Gastrocnemius medialis (tissue), 4 donors: ENCODE measurements at regions not wholly inside any gene's neighbourhood (a gene's known extent, or its start where the extent isn't known, plus 50 kb on each side); places are given as distances from the start of the nearest gene placed in this dataset.

Source experiments
- ATAC-seq, 2 donors: fragments of 150-250 bp; one replicate each; pipeline ENCODE4 v1.9.1; 2016
- DNase-seq, 2 donors: peaks; one replicate each; pipeline ENCODE4 v3.0.0-alpha.2; 2019
- H3K27ac ChIP-seq, 4 donors: fragments of 200-600 bp; sonication (generic); 1 replicate in 1 of 4; 2 replicates in 3 of 4; pipeline ENCODE4 v1.5.1; 2016 to 2018; ENCODE audit warnings: mild to moderate bottlenecking in 2 of 4, moderate library complexity in 1 of 4
- H3K27me3 ChIP-seq, 3 donors: fragments of 200-600 bp; sonication (generic) in 2 of 3; 1 replicate in 1 of 3; 2 replicates in 2 of 3; pipeline versions ENCODE4 v1.5.1 to v1.6.0; 2016 to 2019; ENCODE audit warnings: mild to moderate bottlenecking in 1 of 3, moderate library complexity in 1 of 3
- H3K36me3 ChIP-seq, 2 donors: fragments of 200-600 bp; sonication (generic) in 1 of 2; one replicate each; pipeline ENCODE4 v1.5.1; 2017 to 2018
- H3K4me1 ChIP-seq, 2 donors: fragments of 200-600 bp; sonication (generic) in 1 of 2; one replicate each; pipeline ENCODE4 v1.5.1; 2016 to 2017; ENCODE audit warnings: mild to moderate bottlenecking in 2 of 2
- H3K4me3 ChIP-seq, 4 donors: fragments of 200-600 bp; sonication (generic) in 3 of 4; 1 replicate in 1 of 4; 2 replicates in 3 of 4; pipeline ENCODE4 v1.5.1; 2016 to 2019; ENCODE audit warnings: mild to moderate bottlenecking in 2 of 4
- H3K9me3 ChIP-seq, 3 donors: fragments of 200-600 bp; sonication (generic) in 2 of 3; 1 replicate in 1 of 3; 2 replicates in 2 of 3; pipeline ENCODE4 v1.5.1; 2016 to 2019
- POLR2A ChIP-seq, 2 donors: fragments of 450-650 bp; IDR thresholded peaks; one replicate each; pipeline ENCODE4 v1.6.1; 2017; ENCODE audit warnings: antibody characterized with exemption in 2 of 2, mild to moderate bottlenecking in 2 of 2, moderate library complexity in 2 of 2
- in situ Hi-C, 4 donors: fragments of 200-750 bp; cut with MboI; loops; one replicate each; pipeline versions ENCODE4 v1.15.0 to v1.8.0; 2017; ENCODE audit warnings: low sequenced_read_pairs in 4 of 4
- intact Hi-C: fragments of 100-400 bp; cut with DNase I; formaldehyde crosslinking; loops from one replicate; pipeline ENCODE4 v1.15.1; 2023; ENCODE audit warnings: low total_unique reads
- TF ChIP-seq, protein P1 (sequence below), 5 experiments: fragments of 450-650 bp in 3 of 5; fragments of 200-600 bp in 2 of 5; sonication (generic) in 2 of 5; IDR thresholded peaks in 4 of 5; conservative IDR thresholded peaks in 1 of 5; 1 replicate in 4 of 5; 2 replicates in 1 of 5; pipeline ENCODE4 v1.5.1; 2016 to 2019; ENCODE audit warnings: antibody characterized with exemption in 5 of 5, mild to moderate bottlenecking in 3 of 5, moderate library complexity in 3 of 5

DNA sequence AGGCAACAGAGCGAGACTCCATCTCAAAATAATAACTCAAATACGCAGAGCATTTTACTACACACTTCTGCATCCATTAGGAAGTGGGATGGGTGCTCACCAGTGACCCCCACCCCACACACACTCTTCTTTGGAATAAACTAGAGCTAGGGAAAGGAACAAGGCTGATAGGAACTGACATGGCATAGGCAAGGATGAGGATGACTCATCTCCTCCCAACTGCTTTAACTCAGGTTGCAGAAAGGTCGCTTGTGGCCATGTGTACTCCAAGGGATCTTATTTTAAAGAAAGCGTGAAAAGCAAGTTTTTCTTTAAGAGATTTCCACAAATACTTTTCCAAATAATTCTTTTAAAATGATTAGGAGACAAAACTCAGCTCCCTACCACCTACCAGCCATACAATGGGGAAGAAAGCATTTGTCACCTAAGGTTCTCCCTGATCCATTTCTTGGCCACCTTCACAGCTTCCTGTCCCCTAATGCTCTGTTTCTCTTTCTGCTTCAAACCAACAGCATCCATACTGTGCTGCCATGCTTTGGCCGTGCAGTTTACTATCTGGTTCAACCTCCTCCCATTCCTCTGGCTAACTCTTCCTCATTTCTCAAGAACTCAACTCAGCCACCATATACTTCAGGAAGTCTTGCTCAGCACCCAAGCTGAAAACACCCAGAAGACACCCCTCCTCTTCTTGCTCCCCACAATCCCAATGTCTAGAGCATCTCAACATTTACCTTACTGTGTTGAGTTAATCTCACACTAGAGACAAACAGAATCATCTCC, 211.9 kb downstream of the ACTL7B start:
- H3K27ac ChIP-seq = no peak overlapping the region
- TF ChIP-seq POLR2A (IDR thresholded peaks at IDR 0.05) = no peak
- TF ChIP-seq, protein P1, sequence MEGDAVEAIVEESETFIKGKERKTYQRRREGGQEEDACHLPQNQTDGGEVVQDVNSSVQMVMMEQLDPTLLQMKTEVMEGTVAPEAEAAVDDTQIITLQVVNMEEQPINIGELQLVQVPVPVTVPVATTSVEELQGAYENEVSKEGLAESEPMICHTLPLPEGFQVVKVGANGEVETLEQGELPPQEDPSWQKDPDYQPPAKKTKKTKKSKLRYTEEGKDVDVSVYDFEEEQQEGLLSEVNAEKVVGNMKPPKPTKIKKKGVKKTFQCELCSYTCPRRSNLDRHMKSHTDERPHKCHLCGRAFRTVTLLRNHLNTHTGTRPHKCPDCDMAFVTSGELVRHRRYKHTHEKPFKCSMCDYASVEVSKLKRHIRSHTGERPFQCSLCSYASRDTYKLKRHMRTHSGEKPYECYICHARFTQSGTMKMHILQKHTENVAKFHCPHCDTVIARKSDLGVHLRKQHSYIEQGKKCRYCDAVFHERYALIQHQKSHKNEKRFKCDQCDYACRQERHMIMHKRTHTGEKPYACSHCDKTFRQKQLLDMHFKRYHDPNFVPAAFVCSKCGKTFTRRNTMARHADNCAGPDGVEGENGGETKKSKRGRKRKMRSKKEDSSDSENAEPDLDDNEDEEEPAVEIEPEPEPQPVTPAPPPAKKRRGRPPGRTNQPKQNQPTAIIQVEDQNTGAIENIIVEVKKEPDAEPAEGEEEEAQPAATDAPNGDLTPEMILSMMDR (IDR thresholded peaks at IDR 0.05 in 4 of 5, conservative IDR thresholded peaks at IDR 0.05 in 1 of 5) = no peak
- DNase-seq = no peak
- no peaks in the 10 kb centered on the region for H3K27me3 ChIP-seq
- no peaks in the 10 kb centered on the region for H3K36me3 ChIP-seq
- H3K4me3 ChIP-seq = no peak overlapping the region
- intact Hi-C loops = no loop called here
- H3K4me1 ChIP-seq = no peaks in the 10 kb centered on the region
- ATAC-seq = no peak
- H3K9me3 ChIP-seq = no peaks in the 10 kb centered on the region
- in situ Hi-C loops = no loop called here

DNA sequence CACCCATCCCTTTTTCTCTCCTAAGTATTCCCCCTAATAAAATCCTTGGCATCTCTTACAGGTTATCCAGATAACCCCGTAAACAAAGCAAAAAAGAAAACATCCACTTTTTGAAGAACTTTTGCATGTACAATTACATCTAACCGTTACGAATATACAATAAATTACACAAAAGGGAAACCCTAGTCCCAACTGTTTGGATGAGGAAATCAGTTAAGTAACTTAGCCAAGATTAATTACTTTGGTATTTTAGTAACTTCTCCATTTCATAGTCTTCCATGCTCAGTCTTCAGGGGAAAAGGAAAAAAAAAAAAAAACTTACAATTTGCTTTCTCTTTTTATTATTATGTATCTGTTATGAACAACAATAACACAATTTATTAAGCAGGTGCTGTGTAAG, 212.9 kb downstream of the ACTL7B start:
- intact Hi-C loops = no loop called here
- DNase-seq (no peak), ATAC-seq (no peak)
- in situ Hi-C loops = no loop called here
- Histone ChIP-seq H3K4me1 (no peaks in the 10 kb centered on the region), H3K9me3 (no peaks in the 10 kb centered on the region), H3K36me3 (no peaks in the 10 kb centered on the region), H3K4me3 (no peak overlapping the region), H3K27ac (no peak overlapping the region), H3K27me3 (no peaks in the 10 kb centered on the region)
- TF ChIP-seq, protein P1 (IDR thresholded peaks at IDR 0.05 in 4 of 5, conservative IDR thresholded peaks at IDR 0.05 in 1 of 5) = no peak
- no peak for TF ChIP-seq POLR2A (IDR thresholded peaks at IDR 0.05)

DNA sequence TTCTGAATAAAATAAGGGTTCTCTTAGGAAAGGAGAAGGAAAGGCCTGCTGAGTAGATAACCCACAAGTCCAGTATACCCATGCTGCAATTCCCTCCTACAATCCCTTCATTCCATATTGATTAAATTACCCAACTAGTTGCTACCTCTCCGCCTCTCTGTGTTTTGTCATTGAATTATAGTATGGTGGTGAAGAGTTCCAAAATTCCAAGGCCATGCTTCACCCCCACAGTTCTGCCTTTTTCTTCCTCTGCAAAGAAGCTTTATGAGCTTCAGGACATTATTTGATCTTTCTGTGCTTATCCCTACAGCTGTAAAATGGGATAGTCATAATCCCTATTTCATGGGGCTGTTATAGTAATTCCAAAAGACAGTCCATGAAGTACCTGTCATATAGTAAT, 215.6 kb downstream of the ACTL7B start:
- DNase-seq (no peak), ATAC-seq (no peak)
- Histone ChIP-seq H3K27me3 (no peaks in the 10 kb centered on the region), H3K4me3 (no peak overlapping the region), H3K27ac (no peak overlapping the region), H3K9me3 (no peaks in the 10 kb centered on the region), H3K36me3 (no peaks in the 10 kb centered on the region), H3K4me1 (no peaks in the 10 kb centered on the region)
- intact Hi-C loops (no loop called here), in situ Hi-C loops (no loop called here)
- TF ChIP-seq, protein P1 (IDR thresholded peaks at IDR 0.05 in 4 of 5, conservative IDR thresholded peaks at IDR 0.05 in 1 of 5) = no peak
- no peak for TF ChIP-seq POLR2A (IDR thresholded peaks at IDR 0.05)

DNA sequence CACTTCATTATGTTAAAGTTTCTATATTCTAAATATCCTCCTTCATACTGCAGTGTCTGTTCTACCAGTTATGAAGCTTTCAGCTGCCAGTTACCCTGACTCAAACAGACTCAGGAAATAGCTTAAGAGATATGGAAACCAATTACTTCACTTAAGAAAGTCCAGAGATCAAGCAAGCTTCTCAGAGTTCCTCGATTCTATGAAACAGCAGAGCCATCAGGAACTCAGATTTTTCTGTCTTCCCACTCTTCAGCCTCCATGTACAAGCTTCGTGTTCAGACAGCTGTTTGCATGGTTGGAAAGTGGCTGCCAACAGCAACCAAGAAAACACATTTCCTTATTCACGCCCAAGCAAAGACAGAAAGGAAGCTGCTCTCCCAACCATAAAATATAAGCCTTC, 216.1 kb downstream of the ACTL7B start:
- in situ Hi-C loops = no loop called here
- DNase-seq (no peak), ATAC-seq (no peak)
- Histone ChIP-seq H3K27ac (no peak overlapping the region), H3K4me3 (no peak overlapping the region), H3K36me3 (no peaks in the 10 kb centered on the region), H3K4me1 (no peaks in the 10 kb centered on the region), H3K27me3 (no peaks in the 10 kb centered on the region), H3K9me3 (no peaks in the 10 kb centered on the region)
- intact Hi-C loops = no loop called here
- TF ChIP-seq, protein P1 (IDR thresholded peaks at IDR 0.05 in 4 of 5, conservative IDR thresholded peaks at IDR 0.05 in 1 of 5) = no peak
- TF ChIP-seq POLR2A (IDR thresholded peaks at IDR 0.05) = no peak

DNA sequence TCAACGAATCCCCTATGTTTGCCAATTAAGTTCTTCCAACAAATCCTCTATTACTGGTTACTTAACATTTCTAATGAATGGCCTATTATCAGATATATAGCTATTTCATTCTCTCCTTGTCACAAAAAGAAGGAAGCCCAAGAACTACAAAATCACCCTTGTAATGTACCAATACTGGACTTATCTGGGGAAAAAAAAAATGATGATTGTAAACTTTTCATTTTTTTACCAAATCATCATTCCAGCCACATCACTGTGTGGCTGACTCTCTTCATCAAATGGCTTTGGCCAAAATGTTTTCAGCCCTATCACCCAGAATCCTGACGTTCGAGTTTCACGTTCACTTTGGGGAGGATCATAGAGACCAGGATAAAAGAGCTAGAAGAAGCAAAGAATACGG, 216.7 kb downstream of the ACTL7B start:
- in situ Hi-C loops (no loop called here), intact Hi-C loops (no loop called here)
- Histone ChIP-seq H3K27me3 (no peaks in the 10 kb centered on the region), H3K27ac (no peak overlapping the region), H3K9me3 (no peaks in the 10 kb centered on the region), H3K4me3 (no peak overlapping the region), H3K36me3 (no peaks in the 10 kb centered on the region), H3K4me1 (peaks cover 0 to 3% of the 10 kb centered on the region in 2 donors)
- TF ChIP-seq, protein P1 (IDR thresholded peaks at IDR 0.05 in 4 of 5, conservative IDR thresholded peaks at IDR 0.05 in 1 of 5) = no peak
- no peak for TF ChIP-seq POLR2A (IDR thresholded peaks at IDR 0.05)
- ATAC-seq (no peak), DNase-seq (no peak)
